HG02798 (cell line): ENCODE measurements at regions not wholly inside any gene's neighbourhood (a gene's known extent, or its start where the extent isn't known, plus 50 kb on each side); places are given as distances from the start of the nearest gene placed in this dataset.

Experiments used
- ATAC-seq: cut with Tn5 transposase; IDR thresholded peaks from one replicate; pipeline ENCODE4 v1.9.1; 2021; ENCODE audit warnings: mild to moderate bottlenecking; ENCODE audit not compliant: unreplicated experiment, poor library complexity

DNA sequence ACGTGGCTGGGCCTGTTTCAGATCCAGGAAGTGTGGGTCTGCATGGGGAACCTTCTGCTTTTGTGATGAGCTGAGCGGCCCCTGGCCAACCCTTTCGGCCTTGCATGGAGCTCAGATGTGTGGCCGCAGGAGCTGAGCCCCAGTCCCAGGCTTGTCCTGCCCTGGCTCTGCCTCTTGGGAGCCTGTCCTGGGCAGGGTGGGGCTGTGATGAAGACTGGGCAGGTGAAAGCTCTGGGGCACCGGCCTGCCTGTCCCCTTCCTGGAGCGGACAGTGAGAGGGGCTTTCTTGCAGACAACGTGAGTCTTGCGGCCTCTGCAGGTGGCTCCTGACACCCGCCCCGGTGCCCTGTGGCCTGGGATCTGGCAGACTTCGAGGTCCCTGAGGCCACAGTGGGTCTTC, 1296.6 kb downstream of the BRD1 start:
- no peak for ATAC-seq

DNA sequence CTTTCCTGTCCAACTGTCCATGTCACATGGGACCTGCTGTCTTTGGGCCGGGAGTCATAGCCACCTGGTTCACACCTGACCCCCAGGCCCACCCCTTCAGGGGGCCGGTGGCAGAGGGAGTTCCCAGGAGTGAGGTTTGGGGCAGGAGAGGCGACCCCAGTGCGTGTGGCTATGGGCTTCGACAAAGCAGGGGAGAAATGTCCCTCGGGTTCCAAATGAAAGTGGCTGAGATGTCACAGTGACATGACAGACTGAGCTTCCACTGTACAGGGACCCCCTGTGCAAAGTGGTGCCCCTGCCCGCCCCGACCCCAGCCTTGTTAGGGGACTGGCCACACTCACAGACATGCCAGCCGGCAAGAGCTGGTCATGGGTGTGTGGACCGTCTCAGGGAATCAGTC, 1297.0 kb downstream of the BRD1 start:
- ATAC-seq = no peak

DNA sequence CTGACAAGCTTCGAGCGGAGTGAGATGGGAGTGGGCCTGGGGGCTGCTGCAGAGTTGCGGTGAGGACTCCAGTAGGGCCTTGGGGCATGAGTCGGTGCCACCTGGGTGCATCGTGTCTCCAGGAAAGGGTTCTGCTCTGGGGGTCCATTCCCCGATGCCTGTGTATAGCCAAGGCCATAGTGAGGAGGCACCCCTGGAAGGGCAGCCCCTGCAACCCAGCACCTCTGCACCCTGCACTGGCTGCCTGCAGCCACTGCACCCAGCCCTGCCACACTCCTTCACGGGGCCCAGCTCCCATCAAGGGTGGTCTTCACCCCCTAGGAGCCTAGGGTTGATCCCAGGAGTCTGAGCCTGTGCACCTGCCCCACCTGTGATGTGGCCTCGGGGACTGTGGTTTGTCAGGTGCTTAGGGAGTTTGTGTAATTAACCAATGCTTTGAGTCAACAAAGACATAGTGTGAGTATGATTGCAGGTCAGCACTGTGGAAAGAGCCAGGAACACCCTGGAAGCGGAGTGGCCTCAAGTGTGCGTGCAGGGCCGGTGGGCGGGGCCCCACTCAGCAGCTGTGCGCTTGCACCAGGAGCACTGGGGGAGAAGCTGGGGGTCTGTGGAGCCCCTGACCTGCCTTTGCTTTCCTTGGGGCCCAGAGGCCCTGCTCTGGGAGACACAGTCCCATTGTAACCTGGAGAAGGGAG, 1299.3 kb downstream of the BRD1 start:
- ATAC-seq = no peak

DNA sequence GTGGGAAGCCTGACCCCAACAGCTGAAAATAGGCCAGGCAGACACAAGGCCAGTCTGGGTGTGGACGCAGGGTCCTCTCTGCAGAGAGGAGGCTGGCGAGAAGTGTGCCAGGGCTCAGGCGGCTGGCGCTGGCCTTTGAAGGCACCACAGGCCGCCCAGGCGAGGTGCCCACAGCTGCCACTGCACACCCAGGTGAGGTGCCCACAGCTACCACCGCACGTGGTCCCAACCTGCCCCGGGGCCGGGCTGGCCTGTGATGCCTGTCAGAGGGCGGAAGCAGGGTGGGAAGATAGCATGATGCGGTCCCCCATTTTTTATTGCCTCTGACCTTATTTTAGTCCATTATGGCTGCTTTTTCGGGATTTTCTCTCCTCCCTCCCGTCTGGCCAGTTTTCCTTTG, 1303.9 kb downstream of the BRD1 start:
- ATAC-seq = no peak

DNA sequence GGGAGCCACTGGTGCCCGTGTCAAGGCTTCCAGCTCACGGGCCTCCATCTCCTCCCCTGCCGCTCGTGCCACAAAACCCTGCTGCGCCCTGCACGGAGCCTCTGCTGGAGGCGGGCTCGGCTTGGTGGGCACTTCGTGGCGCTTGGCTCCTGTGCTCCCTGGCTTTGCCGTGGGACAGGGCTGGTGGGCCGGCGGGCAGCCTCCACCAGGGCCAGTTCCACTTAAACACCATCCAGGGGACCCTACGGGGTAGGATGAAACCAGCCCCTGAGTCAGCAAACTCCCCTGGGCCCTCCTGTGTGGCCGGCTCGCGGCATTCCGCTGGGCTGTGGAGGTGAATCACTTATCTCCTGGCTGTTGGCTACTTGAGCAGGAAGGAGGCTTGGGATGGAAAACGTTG, 1304.6 kb downstream of the BRD1 start:
- ATAC-seq = no peak

DNA sequence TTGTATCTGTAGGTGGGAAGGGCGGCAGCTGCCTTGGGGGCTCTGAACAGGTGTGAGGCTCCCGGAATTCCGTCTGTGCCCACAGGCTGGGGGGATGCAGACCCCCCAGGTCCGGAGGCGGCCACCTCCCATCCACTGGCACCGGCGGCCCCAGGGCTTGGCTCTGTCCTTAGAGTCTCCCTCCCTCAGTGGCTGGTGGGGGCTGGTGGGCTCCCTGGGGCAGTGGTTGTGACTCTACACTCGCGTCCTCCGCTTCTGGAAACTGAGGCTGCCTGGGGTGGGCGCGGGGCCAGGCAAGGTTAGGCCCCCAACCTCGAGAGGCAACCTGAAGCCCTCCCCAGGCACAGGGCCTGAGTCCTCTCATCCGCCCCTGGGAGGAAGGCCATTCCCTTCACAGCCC, 1305.4 kb downstream of the BRD1 start:
- no peak for ATAC-seq

DNA sequence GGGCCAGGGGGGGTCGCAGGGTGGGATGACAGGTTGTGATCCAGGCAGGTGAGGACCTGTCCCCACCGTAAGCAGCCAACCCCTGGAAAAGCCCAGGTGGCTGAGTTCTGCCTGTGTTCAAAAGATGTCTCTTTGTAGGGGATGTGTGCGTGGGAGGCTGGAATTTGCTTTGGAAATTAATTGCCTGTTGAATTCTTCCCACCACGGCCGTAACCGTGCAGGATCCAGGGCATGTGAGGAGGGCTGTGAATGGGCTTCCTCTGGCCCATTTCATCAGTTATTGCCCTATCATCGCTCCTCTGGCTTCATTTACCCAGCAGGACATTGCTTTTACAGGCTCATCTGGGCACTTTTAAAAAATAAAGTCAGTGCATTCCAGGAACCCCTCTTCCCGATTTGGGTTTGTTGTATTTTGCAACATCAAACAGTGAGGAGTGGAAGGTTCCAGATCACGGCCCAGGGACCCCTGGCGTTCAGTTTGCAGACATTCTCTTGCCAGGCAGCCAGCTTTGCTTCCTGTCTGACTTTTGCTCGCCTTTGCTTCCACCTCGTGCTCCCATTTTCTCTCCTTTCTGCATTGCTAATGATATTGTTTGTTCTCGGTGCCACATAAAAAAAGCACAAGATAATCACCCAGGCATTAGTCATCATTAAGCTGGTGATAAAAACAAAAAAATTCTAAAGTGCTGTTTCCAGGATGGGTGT, 1306.6 kb downstream of the BRD1 start:
- ATAC-seq = no peak

DNA sequence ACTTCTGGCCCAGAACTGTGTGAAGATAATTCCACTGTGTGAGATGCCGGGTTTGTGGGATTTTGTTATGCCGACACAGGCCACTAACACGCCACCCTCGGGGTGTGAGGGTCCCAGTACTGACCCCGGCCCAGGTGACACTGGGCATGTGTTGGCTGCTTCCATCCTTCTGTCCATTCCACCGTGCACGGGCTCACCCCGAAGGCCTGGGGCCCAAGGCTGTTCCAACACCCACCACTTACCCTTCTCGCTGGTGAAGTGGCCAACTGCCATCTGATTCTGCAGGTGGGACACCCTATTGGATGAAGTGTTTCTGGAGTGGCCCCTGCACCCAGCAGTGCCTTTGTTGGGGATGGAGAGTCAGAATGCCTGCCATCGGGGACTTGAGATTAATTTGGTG, 1307.5 kb downstream of the BRD1 start:
- no peak for ATAC-seq

DNA sequence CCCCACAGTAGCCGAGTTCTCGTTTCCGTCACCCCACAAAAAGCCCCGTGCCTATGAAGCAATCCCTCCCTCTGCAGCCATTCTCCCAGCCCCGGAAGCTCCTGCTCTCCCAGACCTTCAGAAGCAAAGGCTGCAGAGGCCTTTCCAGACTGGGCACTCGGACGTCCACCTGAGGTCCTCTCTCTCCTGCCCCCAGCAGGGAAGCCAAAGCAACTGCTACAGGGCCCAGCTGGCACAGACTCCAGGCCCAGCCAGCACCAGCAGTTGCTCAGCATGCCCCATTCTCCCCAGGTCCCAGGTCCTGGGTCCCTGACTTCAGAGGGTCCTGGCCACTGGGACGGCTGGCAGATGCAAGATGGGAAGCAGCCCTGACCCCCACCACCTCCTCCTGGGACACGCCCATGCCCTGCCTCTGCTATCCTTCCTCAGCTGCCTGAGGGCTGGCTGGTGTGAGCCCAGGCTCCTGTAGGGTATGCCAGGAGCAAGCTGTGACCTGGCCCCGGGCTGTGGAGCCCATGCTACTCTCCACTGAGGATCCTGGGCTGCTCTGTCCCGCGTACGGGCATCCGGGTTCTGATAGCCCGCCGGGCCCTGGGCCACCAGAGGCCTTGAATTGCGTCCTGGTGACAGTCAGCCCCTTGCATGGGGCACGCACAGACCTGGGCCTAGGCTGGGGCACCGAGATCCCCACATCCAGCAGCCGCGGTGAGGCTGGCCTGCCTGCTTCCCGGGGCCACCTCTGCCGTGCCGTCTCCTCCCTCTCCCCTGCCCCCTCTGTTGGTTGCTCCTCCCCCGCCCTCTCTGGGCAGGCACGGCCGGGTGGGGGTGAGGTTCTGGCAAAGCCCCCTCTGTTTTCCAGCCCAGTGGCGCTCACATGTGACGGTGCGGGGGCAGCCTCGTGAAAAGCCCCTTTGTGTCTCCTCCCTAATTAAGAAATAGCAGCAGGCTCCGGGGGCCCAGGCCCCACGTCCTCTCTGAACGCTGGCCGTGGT, 1310.3 kb downstream of the BRD1 start:
- no peak for ATAC-seq

DNA sequence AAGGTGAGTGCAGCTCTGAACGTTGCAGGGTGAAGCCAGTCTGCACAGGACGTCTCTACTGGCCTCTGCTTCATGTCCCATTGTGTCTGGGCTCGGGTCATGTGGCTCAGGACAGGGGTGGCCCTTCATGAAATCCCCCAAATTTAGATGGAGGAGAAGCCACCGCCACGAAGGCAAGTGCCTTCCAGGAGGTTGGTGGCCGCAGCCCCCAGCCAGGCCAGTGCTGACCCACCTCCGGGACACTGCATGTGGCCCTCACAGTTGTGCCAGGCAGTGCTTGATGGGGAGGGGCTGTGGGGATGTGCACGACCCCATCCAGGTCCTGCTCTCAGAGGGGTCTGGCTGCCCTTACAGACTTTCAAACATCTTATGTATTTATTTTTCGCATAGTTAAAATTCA, 1311.1 kb downstream of the BRD1 start:
- no peak for ATAC-seq

DNA sequence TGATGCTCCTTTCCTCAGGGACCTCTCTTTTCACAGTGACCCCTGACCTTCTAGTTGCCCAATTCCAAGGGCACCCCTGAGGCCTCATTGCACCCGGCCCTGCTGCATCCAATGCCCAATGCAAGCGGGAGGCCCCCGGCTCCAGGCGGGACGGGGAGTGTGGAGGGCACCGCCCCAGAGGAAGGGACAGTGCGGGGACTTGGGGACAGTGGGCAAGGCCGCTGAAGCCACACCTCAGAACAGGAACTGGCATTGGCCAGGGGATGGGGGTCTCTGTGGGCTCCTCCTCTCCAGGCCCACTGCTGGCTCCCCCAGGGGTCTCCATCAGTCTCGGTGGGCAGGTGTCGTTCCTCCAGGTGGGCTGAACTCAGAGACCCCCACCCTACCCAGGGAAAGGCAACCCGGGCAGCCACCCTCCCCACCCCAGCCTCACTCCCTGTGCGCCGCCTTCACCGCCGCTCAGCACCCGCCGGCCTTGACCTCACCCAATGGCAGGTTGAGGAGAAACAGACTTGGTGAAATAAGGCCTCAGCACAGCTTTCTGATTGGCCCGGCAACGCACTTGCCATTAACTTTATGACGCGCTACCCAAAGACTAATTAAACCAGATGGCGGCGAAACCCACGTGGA, 1312.0 kb downstream of the BRD1 start:
- ATAC-seq = no peak

DNA sequence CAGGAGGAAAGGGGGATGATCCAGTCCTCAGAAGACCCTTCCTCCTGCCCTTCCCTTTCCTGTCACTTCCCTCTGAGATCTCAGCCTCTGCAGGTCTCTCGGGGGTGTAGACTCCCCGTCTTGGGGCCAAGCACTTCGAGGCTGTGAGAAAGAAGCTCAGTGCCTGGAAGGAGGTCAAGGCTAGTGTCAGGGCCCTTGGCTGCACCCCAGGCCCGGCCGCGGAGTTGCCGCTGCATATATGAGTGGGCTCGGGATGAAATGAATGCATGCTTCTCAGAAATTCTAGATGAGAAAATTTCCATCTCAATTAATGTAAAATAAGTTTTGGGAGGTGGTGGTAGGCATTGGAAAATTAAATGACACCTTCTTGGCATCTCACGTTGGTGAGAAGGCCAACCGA, 1313.7 kb downstream of the BRD1 start:
- ATAC-seq = no peak

DNA sequence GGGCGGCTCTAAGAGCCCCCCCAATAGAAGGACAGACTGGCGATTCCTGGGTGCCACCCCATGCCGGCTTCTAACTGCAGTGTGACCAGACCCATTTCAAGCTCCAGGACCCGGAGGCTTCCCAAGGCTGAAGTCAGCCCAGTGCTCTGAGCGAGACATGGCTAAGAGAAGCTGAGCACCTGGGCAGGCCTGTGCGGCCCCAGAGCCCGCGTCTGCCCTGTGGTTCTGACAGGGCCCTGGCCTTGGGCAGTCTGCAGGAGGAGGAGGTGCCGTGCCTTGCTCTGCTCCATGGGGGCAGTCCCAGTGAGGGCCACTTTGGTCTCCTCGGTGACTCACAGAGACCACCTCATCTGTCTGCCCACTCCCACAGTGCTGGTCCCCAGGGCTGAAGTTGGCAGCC, 1314.2 kb downstream of the BRD1 start:
- no peak for ATAC-seq

DNA sequence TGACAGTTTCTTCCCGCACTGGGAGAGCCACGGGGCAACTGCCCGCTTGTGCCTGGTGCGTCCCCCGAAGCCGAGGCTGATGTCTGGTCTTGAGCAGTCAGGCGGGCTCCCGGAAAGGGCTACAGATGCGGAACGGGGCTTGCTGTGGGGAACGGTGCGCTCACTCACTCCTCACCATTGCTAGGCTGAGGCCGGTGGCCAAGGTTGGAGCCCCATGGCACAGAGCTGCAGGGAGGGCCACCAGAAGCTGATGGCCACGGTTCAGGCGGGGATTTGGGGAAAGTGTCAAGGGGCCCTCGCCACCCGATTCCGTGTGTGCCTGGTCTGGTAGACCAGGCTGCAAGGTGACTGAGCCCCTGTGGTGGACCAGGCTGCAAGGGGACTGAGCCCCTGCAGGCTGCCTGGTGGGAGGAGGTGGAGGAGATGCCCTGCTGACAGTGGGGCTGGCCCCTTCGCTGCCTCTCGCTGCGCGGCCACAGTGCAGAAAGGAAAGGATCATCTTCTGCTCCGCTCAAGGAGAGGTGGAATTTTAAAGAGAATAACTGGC, 1315.8 kb downstream of the BRD1 start:
- ATAC-seq = no peak

DNA sequence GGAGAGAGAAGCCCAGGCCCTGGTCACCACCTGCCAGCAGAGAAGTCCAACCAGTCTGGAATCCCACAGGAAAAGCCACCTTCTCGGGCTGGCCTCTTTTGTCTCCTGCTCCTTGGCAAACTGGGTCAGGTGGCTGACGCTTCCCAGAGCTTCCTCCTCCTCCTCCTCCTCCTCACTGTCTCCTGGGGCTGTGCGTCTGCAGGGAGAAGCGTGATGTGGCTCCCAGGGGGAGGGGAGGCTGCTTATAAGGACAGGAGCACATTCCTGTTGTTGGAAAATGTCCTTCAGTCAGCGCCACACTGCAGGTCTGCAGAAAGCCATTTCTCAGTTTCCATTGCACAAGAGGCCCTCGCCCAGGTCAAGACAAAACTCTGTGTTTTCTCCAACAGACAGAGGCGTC, 1316.5 kb downstream of the BRD1 start:
- ATAC-seq = no peak

DNA sequence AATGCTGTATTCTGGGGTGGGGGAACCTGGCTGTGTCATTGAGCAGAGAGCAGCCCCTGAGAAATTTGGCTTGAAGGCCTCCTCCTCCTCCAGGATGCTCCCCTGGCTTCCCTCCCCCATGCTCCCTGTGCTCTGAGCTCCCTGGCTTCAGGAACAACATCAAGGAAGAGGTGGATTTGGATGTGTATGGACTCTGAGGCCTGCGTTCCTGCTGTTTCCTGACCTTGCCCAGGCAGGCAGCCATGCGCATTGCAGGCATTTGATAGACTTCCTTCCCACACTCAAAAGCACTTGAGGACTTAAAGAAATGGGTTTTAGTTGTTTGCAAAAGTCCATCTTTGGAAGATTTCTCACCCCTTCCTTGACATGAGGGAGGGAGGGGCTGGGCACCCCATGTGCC, 1317.1 kb downstream of the BRD1 start:
- no peak for ATAC-seq

DNA sequence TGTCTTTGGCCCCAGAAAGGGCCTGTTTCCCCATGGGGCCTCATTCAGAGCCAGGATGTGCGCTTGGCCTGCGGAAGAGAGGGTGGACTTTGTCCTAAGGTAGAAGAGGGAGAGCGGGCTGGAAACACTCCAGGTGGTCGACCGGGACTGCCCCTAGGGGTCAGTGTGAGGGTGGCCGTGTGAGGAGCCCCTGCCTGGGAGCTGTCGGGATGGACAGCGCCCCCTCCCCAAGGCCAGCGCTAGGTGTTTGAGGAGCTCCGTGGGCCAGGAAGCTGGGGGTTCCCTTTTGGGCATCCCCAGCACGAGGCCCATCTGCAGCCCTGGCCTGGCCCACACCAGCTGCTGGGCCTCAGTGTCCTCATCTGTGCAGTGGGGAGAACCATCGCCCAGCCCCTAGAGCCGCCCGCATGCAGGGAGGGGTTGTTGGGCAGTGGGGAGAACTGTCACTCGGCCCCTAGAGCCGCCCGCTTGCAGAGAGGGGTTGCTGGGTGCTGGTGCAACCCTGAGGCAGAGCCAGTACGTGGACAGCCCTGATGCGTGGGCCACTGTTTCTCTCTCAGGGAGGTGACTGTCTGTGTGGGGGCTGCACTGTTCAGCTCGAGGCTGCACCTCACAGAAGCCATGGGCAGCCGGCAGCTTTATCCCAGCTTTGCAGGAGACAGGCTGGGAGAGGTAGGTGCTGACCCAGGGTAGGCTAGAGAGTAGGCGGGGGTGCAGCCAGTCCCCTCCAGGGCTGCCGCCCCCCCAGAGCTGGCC, 1319.9 kb downstream of the BRD1 start:
- no peak for ATAC-seq

DNA sequence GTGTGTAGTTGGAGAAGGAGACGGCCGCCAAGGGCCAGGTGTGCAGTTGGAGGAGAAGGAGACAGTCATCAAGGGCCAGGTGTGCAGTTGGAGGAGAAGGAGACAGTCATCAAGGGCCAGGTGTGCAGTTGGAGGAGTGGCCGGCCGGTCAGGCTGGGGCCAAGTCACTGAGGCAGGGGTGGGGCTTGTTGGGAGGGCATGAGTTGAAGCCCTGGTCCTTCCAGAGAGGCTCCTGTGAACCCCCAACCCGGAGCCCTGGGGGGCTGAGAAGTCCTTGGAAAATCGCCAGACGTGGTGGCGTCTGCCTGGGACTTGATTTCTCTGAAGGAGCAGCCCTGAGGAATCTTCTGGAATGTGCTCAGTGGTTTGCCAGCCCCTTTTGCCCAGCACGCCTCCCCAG, 1320.5 kb downstream of the BRD1 start:
- ATAC-seq = no peak

DNA sequence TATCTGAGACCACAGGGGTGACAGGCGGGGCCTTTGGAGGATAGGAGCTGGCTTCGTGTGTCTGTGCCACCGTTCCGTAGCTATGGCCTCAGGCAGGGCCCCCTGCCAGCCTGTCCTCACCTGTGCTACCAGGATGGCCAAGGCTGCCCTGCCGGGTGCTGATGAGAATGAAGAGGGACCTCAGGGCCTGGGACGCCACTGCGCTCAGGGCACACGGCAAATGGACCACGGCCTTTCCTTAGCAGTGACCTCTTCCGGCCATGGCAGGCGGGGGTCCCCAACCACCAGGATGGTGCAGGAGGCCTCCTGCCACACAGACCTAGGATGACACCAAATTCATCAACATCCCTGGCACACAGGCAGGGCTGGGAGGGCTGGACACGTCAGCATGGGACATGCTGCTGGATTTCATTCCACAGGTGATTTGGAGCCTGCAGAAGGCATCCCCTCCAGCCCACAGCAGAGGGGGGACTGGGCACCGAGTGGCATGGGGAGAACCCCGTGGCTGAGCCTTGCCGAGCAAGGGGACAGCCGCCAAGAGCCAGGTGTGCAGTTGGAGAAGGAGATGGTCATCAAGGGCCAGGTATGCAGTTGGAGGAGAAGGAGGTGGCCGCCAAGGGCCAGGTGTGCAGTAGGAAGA, 1321.0 kb downstream of the BRD1 start:
- no peak for ATAC-seq
